Testis (tissue), 2 donors: ENCODE measurements at regions not wholly inside any gene's neighbourhood (a gene's known extent, or its start where the extent isn't known, plus 50 kb on each side); places are given as distances from the start of the nearest gene placed in this dataset.

Experiments
- DNase-seq: peaks from one replicate; pipeline ENCODE4 v3.0.0-alpha.2; 2019
- H3K27ac ChIP-seq, 2 donors: fragments of 200-600 bp; sonication (generic); one replicate each; pipeline ENCODE4 v1.5.1; 2019
- H3K27me3 ChIP-seq: fragments of 200-600 bp; sonication (generic); one replicate; pipeline ENCODE4 v1.5.1; 2019
- H3K36me3 ChIP-seq: fragments of 200-600 bp; sonication (generic); one replicate; pipeline ENCODE4 v1.5.1; 2017; ENCODE audit warnings: low read depth; ENCODE audit errors: missing control alignments
- H3K4me1 ChIP-seq: fragments of 200-600 bp; sonication (generic); one replicate; pipeline ENCODE4 v1.5.1; 2019
- H3K4me3 ChIP-seq, 2 donors: fragments of 200-600 bp; sonication (generic); one replicate each; pipeline ENCODE4 v1.5.1; 2017 to 2019
- H3K9me3 ChIP-seq: fragments of 200-600 bp; sonication (generic); one replicate; pipeline ENCODE4 v1.5.1; 2017
- CTCF ChIP-seq, 3 experiments: fragments of 450-650 bp in 2 of 3; fragments of 200-600 bp in 1 of 3; sonication (generic) in 1 of 3; IDR thresholded peaks; one replicate each; pipeline ENCODE4 v1.5.1; 2016 to 2019; ENCODE audit warnings: antibody characterized with exemption in 3 of 3, mild to moderate bottlenecking in 2 of 3, moderate library complexity in 1 of 3
- POLR2A ChIP-seq: fragments of 450-650 bp; IDR thresholded peaks from one replicate; pipeline ENCODE4 v1.6.1; 2017; ENCODE audit warnings: antibody characterized with exemption, mild to moderate bottlenecking, moderate library complexity
- WGBS, 2 donors: methylation state at CpG; one replicate each; pipeline ENCODE4 v1.1.5; 2018; 5-methylcytosine and 5-hydroxymethylcytosine counted together
- intact Hi-C: fragments of 100-400 bp; cut with DNase I; formaldehyde crosslinking; loops from one replicate; pipeline ENCODE4 v1.15.1; 2023; ENCODE audit warnings: low total_unique reads

DNA sequence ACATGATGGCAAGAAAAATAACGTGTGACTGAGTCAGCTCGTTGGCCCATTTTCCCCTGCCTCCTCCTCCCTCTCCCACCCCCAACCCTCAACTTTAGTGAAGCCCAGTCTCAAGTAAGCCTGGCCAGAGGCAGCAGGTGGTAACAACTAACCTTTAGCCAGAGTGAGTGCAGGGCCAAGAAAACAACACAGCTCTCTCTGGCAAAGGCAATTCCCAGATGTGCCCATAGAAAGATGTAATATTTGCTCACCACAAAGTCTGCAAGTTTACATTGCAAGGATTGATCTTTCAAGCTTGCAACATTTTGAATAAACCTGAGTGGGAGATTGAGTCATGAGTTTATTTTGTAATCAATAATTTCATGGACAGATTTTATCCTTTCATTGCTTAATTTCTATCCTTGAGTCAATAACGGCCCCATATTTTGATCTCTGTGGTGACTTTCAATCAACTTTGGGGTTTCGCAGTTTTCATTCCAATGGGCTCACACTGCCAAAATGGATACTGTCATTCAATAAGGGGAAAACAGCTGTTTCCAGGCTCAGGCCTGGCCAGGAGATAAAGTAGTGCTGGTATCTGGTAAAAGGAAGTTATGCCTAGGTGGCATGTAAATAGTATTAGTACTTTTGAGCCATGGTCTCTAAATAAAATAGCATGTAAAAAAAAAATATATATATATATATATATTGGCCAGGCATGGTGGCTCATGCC lies 130.7 kb upstream of the TMEM164 start:
- H3K36me3 ChIP-seq, result no peaks in the 10 kb centered on the region
- H3K4me3 ChIP-seq, result no peak overlapping the region
- no peak overlapping the region for H3K27ac ChIP-seq
- H3K27me3 ChIP-seq, result no peaks in the 10 kb centered on the region
- intact Hi-C loops, result no loop called here
- no peaks in the 10 kb centered on the region for H3K4me1 ChIP-seq
- TF ChIP-seq POLR2A (no peak), CTCF (IDR thresholded peaks at IDR 0.05) (no peak)
- WGBS, 2 donors, result 64 to 77% methylated on average over 4 of the region's 4 CpGs
- no peak for DNase-seq
- H3K9me3 ChIP-seq, result no peaks in the 10 kb centered on the region

GRCh38 chrX:109873574-109873973 lies 129.3 kb upstream of the TMEM164 start:
- TF ChIP-seq CTCF (IDR thresholded peaks at IDR 0.05) (no peak), POLR2A (no peak)
- no peaks in the 10 kb centered on the region for H3K36me3 ChIP-seq
- DNase-seq, result no peak
- intact Hi-C loops, result no loop called here
- WGBS, 2 donors, result 40 to 47% methylated on average over 1 of the region's 1 CpG
- H3K27me3 ChIP-seq, result no peaks in the 10 kb centered on the region
- H3K27ac ChIP-seq, result no peak overlapping the region
- H3K4me3 ChIP-seq, result no peak overlapping the region
- no peaks in the 10 kb centered on the region for H3K4me1 ChIP-seq
- H3K9me3 ChIP-seq, result no peaks in the 10 kb centered on the region

GRCh38 chrX:109873983-109874382 lies 128.9 kb upstream of the TMEM164 start:
- TF ChIP-seq CTCF (IDR thresholded peaks at IDR 0.05), result no peak
- no peak for TF ChIP-seq POLR2A
- no peaks in the 10 kb centered on the region for H3K36me3 ChIP-seq
- intact Hi-C loops, result no loop called here
- H3K9me3 ChIP-seq, result no peaks in the 10 kb centered on the region
- no peak for DNase-seq
- no peak overlapping the region for H3K27ac ChIP-seq
- H3K4me3 ChIP-seq, result no peak overlapping the region
- 59 to 84% methylated on average over 6 of the region's 6 CpGs for WGBS, 2 donors
- no peaks in the 10 kb centered on the region for H3K27me3 ChIP-seq
- H3K4me1 ChIP-seq, result no peaks in the 10 kb centered on the region

GRCh38 chrX:109874548-109874947 lies 128.4 kb upstream of the TMEM164 start:
- no peaks in the 10 kb centered on the region for H3K27me3 ChIP-seq
- no peaks in the 10 kb centered on the region for H3K4me1 ChIP-seq
- 33 to 64% methylated on average over 2 of the region's 2 CpGs for WGBS, 2 donors
- H3K4me3 ChIP-seq, result no peak overlapping the region
- TF ChIP-seq POLR2A, result no peak
- TF ChIP-seq CTCF (IDR thresholded peaks at IDR 0.05), result no peak
- no peak for DNase-seq
- H3K27ac ChIP-seq, result no peak overlapping the region
- H3K36me3 ChIP-seq, result no peaks in the 10 kb centered on the region
- H3K9me3 ChIP-seq, result no peaks in the 10 kb centered on the region
- intact Hi-C loops, result no loop called here

- intact Hi-C loops, result no loop called here
- Histone ChIP-seq H3K27me3 (no peaks in the 10 kb centered on the region), H3K9me3 (no peaks in the 10 kb centered on the region), H3K4me3 (no peak overlapping the region), H3K27ac (no peak overlapping the region), H3K4me1 (no peaks in the 10 kb centered on the region), H3K36me3 (no peaks in the 10 kb centered on the region)
- 87% methylated on average over 14 of the region's 30 CpGs; no CpG with 5 or more reads in 1 of the 2 donors for WGBS, 2 donors
- TF ChIP-seq CTCF (IDR thresholded peaks at IDR 0.05), result no peak
- TF ChIP-seq POLR2A, result no peak
- DNase-seq, result no peak
Measured at GRCh38 chrX:109875831-109876230, 127.1 kb upstream of the TMEM164 start.
